Activated CD8-positive, alpha-beta T cell treated with anti-CD3 and anti-CD28 coated beads for 36 hours (primary cell): ENCODE measurements at regions not wholly inside any gene's neighbourhood (a gene's known extent, or its start where the extent isn't known, plus 50 kb on each side); places are given as distances from the start of the nearest gene placed in this dataset.

Experiments
- ATAC-seq: fragments of 200-7000 bp; cut with Tn5 transposase; one replicate; pipeline ENCODE4 v1.10.0; 2021; ENCODE audit warnings: mild to moderate bottlenecking, moderate library complexity
- CTCF ChIA-PET: fragments of 350-600 bp; sonication (Branson Sonifier 250); formaldehyde crosslinking; loops from one replicate; lab custom pipeline; 2021; ENCODE audit warnings: antibody characterized with exemption; lab: Charles Lee
- POLR2A ChIA-PET: fragments of 350-600 bp; sonication (Branson Sonifier 250); formaldehyde crosslinking; loops from one replicate; lab custom pipeline; 2021; ENCODE audit warnings: antibody characterized with exemption; lab: Charles Lee
- DNase-seq: peaks from one replicate; pipeline ENCODE4 v3.0.0-alpha.2; 2020
- H3K27ac Mint-ChIP-seq: one replicate; pipeline ENCODE4 v1.8.0; 2021; ENCODE audit warnings: mild to moderate bottlenecking, mixed read lengths
- H3K27me3 Mint-ChIP-seq: one replicate; pipeline ENCODE4 v1.8.0; 2021; ENCODE audit warnings: mixed read lengths
- H3K36me3 Mint-ChIP-seq: one replicate; pipeline ENCODE4 v1.8.0; 2021; ENCODE audit warnings: low read depth, mixed read lengths
- H3K4me1 Mint-ChIP-seq: one replicate; pipeline ENCODE4 v1.8.0; 2021; ENCODE audit warnings: low read depth, mixed read lengths
- H3K4me3 Mint-ChIP-seq: one replicate; pipeline ENCODE4 v1.8.0; 2021; ENCODE audit warnings: mild to moderate bottlenecking, moderate library complexity, mixed read lengths
- H3K9me3 Mint-ChIP-seq: one replicate; pipeline ENCODE4 v1.8.0; 2021; ENCODE audit warnings: mixed read lengths
- CTCF ChIP-seq: fragments of 200-600 bp; IDR thresholded peaks from one replicate; pipeline ENCODE4 v1.8.0; 2022; ENCODE audit warnings: antibody characterized with exemption, mild to moderate bottlenecking
- intact Hi-C: fragments of 100-400 bp; cut with micrococcal nuclease; formaldehyde crosslinking; loops from one replicate; pipeline ENCODE4 v1.10.0; 2022

DNA sequence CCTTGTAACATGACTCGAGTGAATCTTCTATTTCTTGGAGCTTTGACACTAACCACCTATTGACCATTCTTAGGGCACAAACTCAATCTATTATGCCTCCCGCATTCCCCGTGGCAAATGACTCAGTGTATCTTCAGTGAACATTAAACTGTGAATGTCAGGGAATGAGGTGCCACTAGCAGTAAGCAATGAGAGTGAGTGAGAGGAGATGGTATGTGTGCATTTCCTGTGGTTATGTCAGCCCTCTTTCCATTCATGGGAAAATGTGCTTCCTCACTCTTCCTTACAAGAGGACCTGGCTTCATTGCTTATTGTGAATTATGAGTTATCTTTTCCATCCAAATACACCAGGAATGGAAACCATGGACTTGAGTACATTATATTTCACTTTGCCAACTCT, 229.2 kb downstream of the EMP1 start:
- DNase-seq = no peak
- peaks cover 3% of the 10 kb centered on the region for H3K27me3 Mint-ChIP-seq
- POLR2A ChIA-PET = no interaction called here
- intact Hi-C loops = no loop called here
- CTCF ChIA-PET = no interaction called here
- no peak overlapping the region for H3K27ac Mint-ChIP-seq
- TF ChIP-seq CTCF = no peak
- no peaks in the 10 kb centered on the region for H3K9me3 Mint-ChIP-seq
- no peaks in the 10 kb centered on the region for H3K4me1 Mint-ChIP-seq
- ATAC-seq = no peak
- H3K36me3 Mint-ChIP-seq = no peaks in the 10 kb centered on the region
- H3K4me3 Mint-ChIP-seq = no peak overlapping the region

GRCh38 chr12:13422291-13422690, 225.8 kb downstream of the EMP1 start:
- no peak overlapping the region for H3K4me3 Mint-ChIP-seq
- no peak for TF ChIP-seq CTCF
- intact Hi-C loops = no loop called here
- no peaks in the 10 kb centered on the region for H3K9me3 Mint-ChIP-seq
- no peaks in the 10 kb centered on the region for H3K36me3 Mint-ChIP-seq
- ChIA-PET CTCF (interaction anchor here (0.7 to 1.5 kb wide), 2 partner anchors 9 to 745 kb away, joined by 4 read pairs; no protein-coding TSS in a partner anchor), POLR2A (no interaction called here)
- no peak for DNase-seq
- no peaks in the 10 kb centered on the region for H3K4me1 Mint-ChIP-seq
- no peak for ATAC-seq
- H3K27ac Mint-ChIP-seq = no peak overlapping the region
- peaks cover 5% of the 10 kb centered on the region for H3K27me3 Mint-ChIP-seq

GRCh38 chr12:13417516-13417915, 221.0 kb downstream of the EMP1 start:
- Mint-ChIP-seq H3K27ac (no peak overlapping the region), H3K4me3 (no peak overlapping the region), H3K27me3 (peaks cover 2% of the 10 kb centered on the region), H3K9me3 (no peaks in the 10 kb centered on the region), H3K36me3 (no peaks in the 10 kb centered on the region), H3K4me1 (no peaks in the 10 kb centered on the region)
- ChIA-PET CTCF (no interaction called here), POLR2A (no interaction called here)
- TF ChIP-seq CTCF = no peak
- no peak for ATAC-seq
- intact Hi-C loops = no loop called here
- DNase-seq = no peak

DNA sequence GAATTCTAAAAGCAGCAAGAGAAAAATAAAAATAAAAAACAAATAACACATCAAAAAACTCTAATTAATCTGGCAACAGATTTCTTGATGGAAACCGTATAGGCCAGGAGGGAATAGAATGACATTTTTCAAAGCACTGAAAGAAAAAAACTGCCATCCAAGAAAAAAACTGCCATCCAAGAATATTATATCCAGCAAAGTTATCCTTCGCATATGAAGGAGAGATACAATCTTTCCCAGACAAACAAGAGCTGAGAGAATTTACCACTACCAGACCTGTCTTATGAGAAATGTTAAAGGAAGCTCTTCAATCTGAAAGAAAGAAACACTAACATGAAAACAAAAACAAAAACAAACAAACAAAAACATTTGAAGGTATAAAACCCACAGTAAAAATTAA, 214.8 kb downstream of the EMP1 start:
- Mint-ChIP-seq H3K9me3 (peaks cover 12% of the 10 kb centered on the region), H3K36me3 (no peaks in the 10 kb centered on the region), H3K27me3 (peaks cover 6% of the 10 kb centered on the region), H3K4me3 (no peak overlapping the region), H3K27ac (no peak overlapping the region), H3K4me1 (no peaks in the 10 kb centered on the region)
- intact Hi-C loops = no loop called here
- ChIA-PET CTCF (no interaction called here), POLR2A (no interaction called here)
- no peak for TF ChIP-seq CTCF
- DNase-seq (no peak), ATAC-seq (no peak)

DNA sequence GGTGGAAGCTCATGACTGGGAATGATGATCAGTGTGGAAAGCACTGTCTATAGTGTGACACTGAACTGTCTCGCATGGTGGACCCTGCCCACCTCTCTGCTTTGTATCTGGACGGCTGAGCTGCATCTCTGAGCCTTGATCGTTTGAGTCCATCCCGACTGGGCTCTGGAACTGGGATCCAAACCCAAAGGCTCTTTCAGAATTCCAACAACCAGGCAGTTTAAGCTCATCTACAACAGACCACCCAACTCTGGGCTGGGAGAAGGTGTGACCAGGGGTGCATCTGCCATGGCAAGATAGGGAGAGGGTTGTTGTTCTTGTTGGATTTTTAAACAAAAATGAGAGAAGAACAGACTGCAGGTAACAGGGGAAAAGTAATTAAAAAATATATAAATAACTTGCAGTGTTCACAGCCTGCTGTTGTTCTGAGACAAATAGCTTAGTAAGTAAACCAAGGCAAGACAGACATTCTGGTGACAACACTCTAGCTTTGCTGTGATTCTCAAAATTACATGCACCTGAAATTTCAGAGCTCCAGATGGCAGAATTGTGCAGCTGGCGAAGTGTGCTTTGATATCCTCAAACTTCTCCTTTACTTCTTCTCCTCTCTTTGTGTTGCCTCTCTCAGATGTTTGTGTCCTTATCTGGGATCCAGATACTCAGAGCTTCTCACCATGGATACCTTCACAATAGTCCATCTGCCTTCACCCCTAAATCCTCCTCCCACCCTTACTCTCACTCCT, 209.6 kb downstream of the EMP1 start:
- Mint-ChIP-seq H3K27ac (no peak overlapping the region), H3K9me3 (peaks cover 7% of the 10 kb centered on the region), H3K4me1 (no peaks in the 10 kb centered on the region), H3K4me3 (no peak overlapping the region), H3K27me3 (peaks cover 11% of the 10 kb centered on the region), H3K36me3 (no peaks in the 10 kb centered on the region)
- CTCF ChIA-PET = interaction anchor here (1.4 kb wide), 1 partner anchor 129 kb away, joined by 3 read pairs; no protein-coding TSS in a partner anchor
- POLR2A ChIA-PET = no interaction called here
- intact Hi-C loops = no loop called here
- no peak for TF ChIP-seq CTCF
- ATAC-seq (no peak), DNase-seq (no peak)
